ENCODE measurements at regions not wholly inside any gene's neighbourhood (a gene's known extent, or its start where the extent isn't known, plus 50 kb on each side); places are given as distances from the start of the nearest gene placed in this dataset.

DNA sequence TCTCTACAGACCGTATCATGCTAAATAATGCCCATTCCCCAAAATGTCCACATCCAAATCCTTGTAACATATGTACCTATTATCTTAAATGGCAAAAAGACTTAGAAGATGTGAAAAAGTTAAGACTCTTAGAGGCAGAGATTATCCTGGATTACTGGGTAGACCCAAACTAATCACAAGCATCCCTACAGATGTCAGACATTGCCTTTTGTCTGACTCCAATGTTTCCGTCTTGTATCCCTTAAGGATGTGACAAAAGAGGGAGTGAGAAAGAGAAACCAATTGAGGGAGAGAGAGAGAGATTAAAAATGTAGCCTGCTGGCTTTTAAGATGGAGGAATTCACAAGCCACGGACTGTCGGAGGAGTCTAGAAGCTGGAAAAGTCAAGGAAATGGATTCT, 401.9 kb upstream of the FSTL5 start:
- no peaks in the 10 kb centered on the region for H3K4me1 ChIP-seq
- H3K4me3 ChIP-seq = no peak overlapping the region
- H3K27ac ChIP-seq = no peak overlapping the region
- no peaks in the 10 kb centered on the region for H3K36me3 ChIP-seq
- no peaks in the 10 kb centered on the region for H3K27me3 ChIP-seq
- intact Hi-C loops (cut with DNase I) = no loop called here
- TF ChIP-seq POLR2A (IDR thresholded peaks at IDR 0.05) = no peak
- WGBS, 2 donors = 56 to 69% methylated on average over 4 of the region's 4 CpGs
- H3K9me3 ChIP-seq = no peaks in the 10 kb centered on the region
- no peak for DNase-seq

DNA sequence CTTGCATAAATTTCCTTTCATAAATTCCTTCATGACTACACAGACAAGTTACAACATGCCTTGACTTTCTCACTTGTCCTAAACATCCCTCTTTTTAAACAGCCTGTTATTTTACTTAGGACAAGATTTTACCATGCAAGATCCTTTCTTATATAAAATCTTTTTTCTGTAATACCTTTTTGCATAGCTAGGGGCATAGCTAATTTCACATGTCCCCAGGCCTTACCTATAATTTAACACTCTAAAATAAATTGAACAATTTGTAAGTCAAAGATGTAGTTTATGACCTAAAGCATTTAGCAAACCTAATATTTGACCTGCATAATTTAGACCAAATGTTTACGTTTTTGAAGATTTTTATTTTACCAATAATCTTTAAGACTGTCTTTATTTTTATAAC, 396.3 kb upstream of the FSTL5 start:
- no peaks in the 10 kb centered on the region for H3K36me3 ChIP-seq
- no peaks in the 10 kb centered on the region for H3K9me3 ChIP-seq
- intact Hi-C loops (cut with DNase I) = no loop called here
- H3K4me1 ChIP-seq = no peaks in the 10 kb centered on the region
- TF ChIP-seq EP300 (IDR thresholded peaks at IDR 0.05) (no peak), POLR2AphosphoS5 (IDR thresholded peaks at IDR 0.05) (no peak)
- TF ChIP-seq, protein P1, sequence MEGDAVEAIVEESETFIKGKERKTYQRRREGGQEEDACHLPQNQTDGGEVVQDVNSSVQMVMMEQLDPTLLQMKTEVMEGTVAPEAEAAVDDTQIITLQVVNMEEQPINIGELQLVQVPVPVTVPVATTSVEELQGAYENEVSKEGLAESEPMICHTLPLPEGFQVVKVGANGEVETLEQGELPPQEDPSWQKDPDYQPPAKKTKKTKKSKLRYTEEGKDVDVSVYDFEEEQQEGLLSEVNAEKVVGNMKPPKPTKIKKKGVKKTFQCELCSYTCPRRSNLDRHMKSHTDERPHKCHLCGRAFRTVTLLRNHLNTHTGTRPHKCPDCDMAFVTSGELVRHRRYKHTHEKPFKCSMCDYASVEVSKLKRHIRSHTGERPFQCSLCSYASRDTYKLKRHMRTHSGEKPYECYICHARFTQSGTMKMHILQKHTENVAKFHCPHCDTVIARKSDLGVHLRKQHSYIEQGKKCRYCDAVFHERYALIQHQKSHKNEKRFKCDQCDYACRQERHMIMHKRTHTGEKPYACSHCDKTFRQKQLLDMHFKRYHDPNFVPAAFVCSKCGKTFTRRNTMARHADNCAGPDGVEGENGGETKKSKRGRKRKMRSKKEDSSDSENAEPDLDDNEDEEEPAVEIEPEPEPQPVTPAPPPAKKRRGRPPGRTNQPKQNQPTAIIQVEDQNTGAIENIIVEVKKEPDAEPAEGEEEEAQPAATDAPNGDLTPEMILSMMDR (IDR thresholded peaks at IDR 0.05) = no peak
- H3K27ac ChIP-seq = no peak overlapping the region
- DNase-seq = no peak
- H3K4me3 ChIP-seq = no peak overlapping the region
- no peaks in the 10 kb centered on the region for H3K27me3 ChIP-seq
- 62 to 70% methylated on average over 1 of the region's 1 CpG for WGBS, 2 donors

DNA sequence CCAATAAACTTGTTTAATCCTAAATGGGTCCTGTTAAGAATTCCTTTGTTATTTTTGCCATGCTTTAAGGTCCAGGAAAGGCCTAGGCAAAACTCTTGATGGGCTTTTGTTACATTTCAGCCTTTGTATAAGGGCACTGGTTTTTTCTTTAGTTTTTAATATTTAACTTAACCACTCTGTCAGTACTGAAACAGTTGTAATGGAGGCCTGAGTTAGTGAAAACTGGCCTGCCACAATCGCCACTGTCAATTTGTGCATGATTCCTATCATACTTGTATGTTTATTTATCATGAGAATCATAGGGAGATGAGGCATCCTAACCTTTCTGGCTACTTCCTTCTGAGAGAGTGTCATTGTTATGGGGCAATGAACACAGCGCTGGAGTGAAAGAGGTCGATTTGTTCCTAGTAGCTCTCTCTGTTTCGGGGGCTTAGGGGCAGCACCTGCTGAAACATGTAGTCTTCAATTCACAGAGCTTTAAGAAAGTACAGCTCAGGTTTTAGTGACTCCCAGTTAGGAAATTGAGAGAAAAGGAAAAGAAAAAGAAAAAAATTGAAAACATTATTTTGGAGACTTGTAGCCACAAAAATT, 393.8 kb upstream of the FSTL5 start:
- Histone ChIP-seq H3K36me3 (no peaks in the 10 kb centered on the region), H3K9me3 (no peaks in the 10 kb centered on the region), H3K4me3 (no peak overlapping the region), H3K4me1 (no peaks in the 10 kb centered on the region), H3K27ac (no peak overlapping the region), H3K27me3 (no peaks in the 10 kb centered on the region)
- DNase-seq = no peak
- WGBS, 2 donors = 82 to 83% methylated on average over 4 of the region's 4 CpGs
- TF ChIP-seq POLR2AphosphoS5 (IDR thresholded peaks at IDR 0.05) (no peak), EP300 (IDR thresholded peaks at IDR 0.05) (no peak), POLR2A (IDR thresholded peaks at IDR 0.05) (no peak)
- TF ChIP-seq, protein P1 (IDR thresholded peaks at IDR 0.05) = no peak
- intact Hi-C loops (cut with DNase I) = no loop called here

DNA sequence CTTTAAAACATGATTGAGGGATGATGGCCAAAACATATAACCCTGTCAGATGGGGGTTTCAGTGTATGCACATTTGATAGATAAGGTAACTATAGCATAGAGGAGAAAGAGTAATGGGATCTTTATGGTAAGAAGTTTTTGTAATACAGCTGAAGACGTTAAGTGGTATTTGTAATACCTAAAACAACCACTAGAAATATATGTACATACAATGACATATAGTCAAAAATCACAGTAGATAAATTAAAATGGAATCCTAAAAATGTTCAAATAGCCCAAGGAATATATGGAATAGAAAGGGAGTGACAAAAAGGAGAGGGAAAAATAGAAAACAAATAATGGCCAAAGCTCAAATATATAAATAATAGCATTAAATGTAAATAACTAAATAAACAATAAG, 371.3 kb upstream of the FSTL5 start:
- no peaks in the 10 kb centered on the region for H3K36me3 ChIP-seq
- H3K9me3 ChIP-seq = no peaks in the 10 kb centered on the region
- no peak overlapping the region for H3K27ac ChIP-seq
- no peak overlapping the region for H3K4me3 ChIP-seq
- no peaks in the 10 kb centered on the region for H3K4me1 ChIP-seq
- TF ChIP-seq POLR2AphosphoS5 (IDR thresholded peaks at IDR 0.05) (no peak), EP300 (IDR thresholded peaks at IDR 0.05) (no peak), POLR2A (IDR thresholded peaks at IDR 0.05) (no peak)
- TF ChIP-seq, protein P1 (IDR thresholded peaks at IDR 0.05) = no peak
- DNase-seq = no peak
- 54 to 59% methylated on average over 1 of the region's 1 CpG for WGBS, 2 donors
- no peaks in the 10 kb centered on the region for H3K27me3 ChIP-seq
- intact Hi-C loops (cut with DNase I) = no loop called here

DNA sequence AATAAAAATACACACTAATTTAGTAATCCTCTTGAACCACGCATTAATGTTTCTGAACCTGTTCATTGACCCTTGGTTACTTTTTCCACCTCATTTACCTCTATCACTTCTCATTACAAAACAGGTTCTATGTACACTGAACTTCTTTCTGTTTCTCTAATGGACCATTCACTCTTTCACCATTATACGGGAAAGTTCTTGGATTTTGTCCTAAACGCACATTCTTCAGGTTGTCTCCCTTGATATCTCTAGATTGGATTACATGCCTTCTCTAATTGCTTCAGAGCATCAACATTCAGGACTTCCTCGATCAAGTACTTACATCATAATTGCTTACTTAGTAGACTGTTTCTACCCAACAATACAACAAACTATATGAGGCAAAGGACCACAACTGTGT, 359.4 kb upstream of the FSTL5 start:
- intact Hi-C loops (cut with DNase I) = no loop called here
- no peak for DNase-seq
- Histone ChIP-seq H3K27me3 (no peaks in the 10 kb centered on the region), H3K36me3 (no peaks in the 10 kb centered on the region), H3K4me1 (no peaks in the 10 kb centered on the region), H3K4me3 (no peak overlapping the region), H3K27ac (no peak overlapping the region), H3K9me3 (no peaks in the 10 kb centered on the region)
- no peak for TF ChIP-seq POLR2A (IDR thresholded peaks at IDR 0.05)
- no peak for TF ChIP-seq EP300 (IDR thresholded peaks at IDR 0.05)
- no peak for TF ChIP-seq POLR2AphosphoS5 (IDR thresholded peaks at IDR 0.05)
- TF ChIP-seq, protein P1 (IDR thresholded peaks at IDR 0.05) = no peak
- 80 to 91% methylated on average over 4 of the region's 4 CpGs for WGBS, 2 donors
